Neural cell (in vitro differentiated cells): ENCODE measurements at regions not wholly inside any gene's neighbourhood (a gene's known extent, or its start where the extent isn't known, plus 50 kb on each side); places are given as distances from the start of the nearest gene placed in this dataset.

ENCODE experiments used
- H2AFZ ChIP-seq: fragments of 200-600, 300-800 bp; sonication (generic), shearing (Covaris generic); 2 replicates; pipeline ENCODE4 v1.6.0; 2014; ENCODE audit warnings: low read depth, mild to moderate bottlenecking, antibody characterized with exemption, low read length, moderate library complexity
- H3F3A ChIP-seq: fragments of 200-600 bp; shearing (Covaris generic); 2 replicates; pipeline ENCODE4 v1.6.1; 2016; ENCODE audit warnings: mild to moderate bottlenecking, moderate library complexity, mixed read lengths, antibody characterized with exemption, low read length; ENCODE audit not compliant: insufficient read depth, poor library complexity, severe bottlenecking
- H3K27ac ChIP-seq: fragments of 200-600, 300-800 bp; sonication (generic), shearing (Covaris generic); 2 replicates; pipeline ENCODE4 v1.5.1; 2014; ENCODE audit warnings: mild to moderate bottlenecking, low read length, moderate library complexity
- H3K27me3 ChIP-seq: fragments of 300-800, 200-600 bp; sonication (generic), shearing (Covaris generic); 2 replicates; pipeline ENCODE4 v1.6.0; 2014; ENCODE audit warnings: mild to moderate bottlenecking, low read depth, low read length, moderate library complexity; ENCODE audit not compliant: insufficient read depth
- H3K36me3 ChIP-seq: fragments of 300-800, 200-600 bp; sonication (generic), shearing (Covaris generic); 2 replicates; pipeline ENCODE4 v1.5.1; 2014; ENCODE audit warnings: mild to moderate bottlenecking, antibody characterized with exemption, low read length, moderate library complexity; ENCODE audit not compliant: insufficient read depth
- H3K4me2 ChIP-seq: fragments of 300-800, 200-600 bp; sonication (generic), shearing (Covaris generic); 2 replicates; pipeline ENCODE4 v1.6.0; 2014; ENCODE audit warnings: mild to moderate bottlenecking, low read length
- H3K4me3 ChIP-seq: fragments of 300-800, 200-600 bp; sonication (generic), shearing (Covaris generic); 2 replicates; pipeline ENCODE4 v1.5.1; 2014; ENCODE audit warnings: mild to moderate bottlenecking, low read length, moderate library complexity
- H3K79me2 ChIP-seq: fragments of 200-600 bp; shearing (Covaris generic); replicated peaks from 2 replicates; pipeline ENCODE4 v1.6.0; 2014; ENCODE audit warnings: mild to moderate bottlenecking, low read length, moderate library complexity; ENCODE audit not compliant: insufficient read depth
- H3K9ac ChIP-seq: fragments of 300-800, 200-600 bp; sonication (generic), shearing (Covaris generic); 2 replicates; pipeline ENCODE4 v1.6.1; 2016; ENCODE audit warnings: mild to moderate bottlenecking, low read length, mixed read lengths
- H3K9me2 ChIP-seq: fragments of 200-600 bp; shearing (Covaris generic); 2 replicates; pipeline ENCODE4 v1.6.1; 2016; ENCODE audit warnings: mild to moderate bottlenecking, low read length, mixed read lengths; ENCODE audit not compliant: insufficient read depth
- H3K9me3 ChIP-seq: fragments of 200-600, 300-800 bp; sonication (generic), shearing (Covaris generic); 2 replicates; pipeline ENCODE4 v1.6.1; 2016; ENCODE audit warnings: mild to moderate bottlenecking, mixed run types, low read length, moderate library complexity, mixed read lengths
- H4K20me1 ChIP-seq: fragments of 200-600 bp; shearing (Covaris generic); 2 replicates; pipeline ENCODE4 v1.6.1; 2016; ENCODE audit warnings: mild to moderate bottlenecking, mixed run types; ENCODE audit not compliant: insufficient read depth
- CTCF ChIP-seq: fragments of 450-650 bp; IDR thresholded peaks from 2 replicates; pipeline ENCODE4 v1.5.1; 2014; ENCODE audit warnings: antibody characterized with exemption, mild to moderate bottlenecking, moderate library complexity; ENCODE audit not compliant: poor library complexity, severe bottlenecking
- EP300 ChIP-seq: fragments of 450-650 bp; conservative IDR thresholded peaks from 2 replicates; pipeline ENCODE4 v1.6.1; 2014; ENCODE audit warnings: antibody characterized with exemption, mild to moderate bottlenecking, moderate library complexity; ENCODE audit not compliant: poor library complexity, severe bottlenecking
- EZH2 ChIP-seq: fragments of 200-600, 300-800 bp; shearing (Covaris generic), sonication (generic); IDR thresholded peaks from 2 replicates; pipeline ENCODE4 v1.6.1; 2014; ENCODE audit warnings: antibody characterized with exemption, low read length, borderline replicate concordance, mild to moderate bottlenecking; ENCODE audit not compliant: insufficient read depth, poor library complexity, severe bottlenecking
- MXI1 ChIP-seq: fragments of 450-650 bp; conservative IDR thresholded peaks from 2 replicates; pipeline ENCODE4 v1.6.1; 2014; ENCODE audit warnings: antibody characterized with exemption, mild to moderate bottlenecking; ENCODE audit not compliant: poor library complexity, severe bottlenecking
- POLR2AphosphoS5 ChIP-seq: IDR thresholded peaks from 2 replicates; pipeline ENCODE4 v1.6.1; 2012
- RAD21 ChIP-seq: fragments of 450-650 bp; conservative IDR thresholded peaks from 2 replicates; pipeline ENCODE4 v1.6.1; 2014; ENCODE audit warnings: antibody characterized with exemption, mild to moderate bottlenecking, moderate library complexity
- REST ChIP-seq: IDR thresholded peaks from 2 replicates; pipeline ENCODE4 v1.6.1; 2012; ENCODE audit warnings: borderline replicate concordance
- SMC3 ChIP-seq: fragments of 450-650 bp; conservative IDR thresholded peaks from 2 replicates; pipeline ENCODE4 v1.6.1; 2014; ENCODE audit warnings: antibody characterized with exemption, mild to moderate bottlenecking, moderate library complexity; ENCODE audit not compliant: poor library complexity
- TAF1 ChIP-seq: IDR thresholded peaks from 2 replicates; pipeline ENCODE4 v1.6.1; 2012; ENCODE audit warnings: low read depth

DNA sequence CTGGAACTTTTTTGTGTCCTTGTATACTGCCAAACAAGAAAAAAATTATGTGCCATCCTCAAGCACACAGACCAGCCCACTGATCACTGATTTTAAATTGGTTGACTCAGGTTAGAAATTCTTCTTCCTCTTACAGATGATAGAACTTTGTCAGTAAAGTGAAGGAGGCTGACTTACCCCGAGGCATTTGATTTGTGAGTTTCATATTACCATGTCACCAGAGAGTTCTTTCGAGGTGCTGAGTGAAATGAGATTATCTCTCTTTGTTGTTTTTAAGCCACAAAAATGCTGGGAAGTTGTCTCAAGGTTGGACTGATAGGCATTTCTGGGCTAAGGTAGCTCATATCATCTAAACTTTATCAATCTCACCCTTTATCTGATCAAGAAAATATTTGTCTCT lies 78.8 kb upstream of the FAM180A start:
- Histone ChIP-seq H3K4me2 (no peak overlapping the region), H3F3A (no peaks in the 10 kb centered on the region), H4K20me1 (no peaks in the 10 kb centered on the region), H3K79me2 (no peaks in the 10 kb centered on the region), H2AFZ (no peak overlapping the region), H3K9me3 (no peaks in the 10 kb centered on the region), H3K4me3 (no peak overlapping the region), H3K27ac (no peak overlapping the region), H3K27me3 (no peaks in the 10 kb centered on the region), H3K36me3 (no peaks in the 10 kb centered on the region), H3K9me2 (no peaks in the 10 kb centered on the region), H3K9ac (no peak overlapping the region)
- TF ChIP-seq TAF1 (no peak), SMC3 (no peak), RAD21 (no peak), POLR2AphosphoS5 (no peak), EZH2 (no peak), EP300 (no peak), MXI1 (no peak), CTCF (no peak), REST (no peak)

- no peaks in the 10 kb centered on the region for H3K27me3 ChIP-seq
- H3K4me2 ChIP-seq = no peak overlapping the region
- no peak overlapping the region for H3K27ac ChIP-seq
- no peak overlapping the region for H2AFZ ChIP-seq
- no peaks in the 10 kb centered on the region for H3K79me2 ChIP-seq
- H3K9ac ChIP-seq = no peak overlapping the region
- H3K36me3 ChIP-seq = no peaks in the 10 kb centered on the region
- H3F3A ChIP-seq = no peaks in the 10 kb centered on the region
- no peaks in the 10 kb centered on the region for H3K9me2 ChIP-seq
- H4K20me1 ChIP-seq = no peaks in the 10 kb centered on the region
- no peaks in the 10 kb centered on the region for H3K9me3 ChIP-seq
- H3K4me3 ChIP-seq = no peak overlapping the region
- TF ChIP-seq SMC3 (no peak), EZH2 (no peak), EP300 (no peak), MXI1 (no peak), REST (no peak), POLR2AphosphoS5 (no peak), RAD21 (no peak), TAF1 (no peak), CTCF (no peak)
Observed at GRCh38 chr7:135825406-135825805, 76.8 kb upstream of the FAM180A start.
